CD4-positive, alpha-beta T cell (primary cell): ENCODE measurements at regions not wholly inside any gene's neighbourhood (a gene's known extent, or its start where the extent isn't known, plus 50 kb on each side); places are given as distances from the start of the nearest gene placed in this dataset.

Experiments used
- ATAC-seq: fragments of 200-7000 bp; cut with Tn5 transposase; one replicate; pipeline ENCODE4 v1.10.0; 2022; ENCODE audit warnings: mild to moderate bottlenecking; ENCODE audit not compliant: poor library complexity
- CTCF ChIA-PET: fragments of 350-600 bp; sonication (Branson Sonifier 250); formaldehyde crosslinking; loops from one replicate; lab custom pipeline; 2021; ENCODE audit warnings: antibody characterized with exemption, inconsistent platforms; lab: Charles Lee
- POLR2A ChIA-PET: fragments of 350-600 bp; sonication (Branson Sonifier 250); formaldehyde crosslinking; loops from one replicate; lab custom pipeline; 2021; ENCODE audit warnings: antibody characterized with exemption, inconsistent platforms; lab: Charles Lee
- DNase-seq, 14 experiments: peaks; one replicate each; pipeline ENCODE4 v3.0.0-alpha.2; 2013 to 2020; ENCODE audit warnings: mixed read lengths in 2 of 14
- H3K27ac ChIP-seq, 2 donors: one replicate each; pipeline versions ENCODE4 v1.5.1 to v1.7.0; 2013; ENCODE audit warnings: low read length in 2 of 2, low read depth in 1 of 2, mild to moderate bottlenecking in 1 of 2
- H3K27me3 ChIP-seq, 2 experiments: 1 replicate in 1 of 2; 2 replicates in 1 of 2; pipeline versions ENCODE4 v1.6.1 to v1.7.0; 2013; ENCODE audit warnings: low read length in 2 of 2, control low read depth in 1 of 2, mild to moderate bottlenecking in 1 of 2, moderate library complexity in 1 of 2; ENCODE audit not compliant: insufficient read depth in 2 of 2, control insufficient read depth in 1 of 2
- H3K36me3 ChIP-seq: one replicate; pipeline ENCODE4 v1.6.1; 2013; ENCODE audit warnings: low read length, control low read depth; ENCODE audit not compliant: insufficient read depth
- H3K4me1 ChIP-seq: one replicate; pipeline ENCODE4 v1.6.1; 2013; ENCODE audit warnings: low read length, control low read depth; ENCODE audit not compliant: insufficient read depth
- H3K4me3 ChIP-seq: one replicate; pipeline ENCODE4 v1.5.1; 2013; ENCODE audit warnings: mild to moderate bottlenecking, low read length, moderate library complexity
- H3K9me3 ChIP-seq, 2 experiments: 1 replicate in 1 of 2; 2 replicates in 1 of 2; pipeline versions ENCODE4 v1.6.1 to v1.7.0; 2013; ENCODE audit warnings: low read length in 2 of 2, mild to moderate bottlenecking in 2 of 2, control low read depth in 1 of 2, moderate library complexity in 1 of 2; ENCODE audit not compliant: control insufficient read depth in 1 of 2, insufficient read depth in 1 of 2
- H3K27ac Mint-ChIP-seq: one replicate; pipeline ENCODE4 v1.8.0; 2020; ENCODE audit warnings: mixed read lengths
- H3K27me3 Mint-ChIP-seq: one replicate; pipeline ENCODE4 v1.8.0; 2021; ENCODE audit warnings: mixed read lengths
- H3K36me3 Mint-ChIP-seq: one replicate; pipeline ENCODE4 v1.8.0; 2021; ENCODE audit warnings: low read depth, mixed read lengths
- H3K4me1 Mint-ChIP-seq: one replicate; pipeline ENCODE4 v1.8.0; 2021; ENCODE audit warnings: low read depth, mixed read lengths
- H3K4me3 Mint-ChIP-seq: one replicate; pipeline ENCODE4 v1.8.0; 2020; ENCODE audit warnings: mild to moderate bottlenecking, mixed read lengths
- H3K9me3 Mint-ChIP-seq: one replicate; pipeline ENCODE4 v1.8.0; 2020; ENCODE audit warnings: mixed read lengths
- CTCF ChIP-seq: fragments of 200-600 bp; IDR thresholded peaks from one replicate; pipeline ENCODE4 v1.8.0; 2022; ENCODE audit warnings: antibody characterized with exemption, mild to moderate bottlenecking
- intact Hi-C, 2 experiments: fragments of 100-400 bp; cut with DNase I in 1 of 2; cut with micrococcal nuclease in 1 of 2; formaldehyde crosslinking; loops; one replicate each; pipeline versions ENCODE4 v1.15.1 to v1.9.0; 2023 to 2025; cut with DNase I, micrococcal nuclease

- DNase-seq (no peak), ATAC-seq (no peak)
- Mint-ChIP-seq H3K4me1 (no peaks in the 10 kb centered on the region), H3K27me3 (no peaks in the 10 kb centered on the region), H3K36me3 (no peaks in the 10 kb centered on the region), H3K4me3 (no peak overlapping the region), H3K9me3 (no peaks in the 10 kb centered on the region), H3K27ac (no peak overlapping the region)
- intact Hi-C loops: no loop called here
- CTCF ChIA-PET: no interaction called here
- no peak overlapping the region for H3K4me3 ChIP-seq
- H3K9me3 ChIP-seq: no peaks in the 10 kb centered on the region
- H3K27me3 ChIP-seq: no peaks in the 10 kb centered on the region
- H3K27ac ChIP-seq: no peak overlapping the region
- H3K4me1 ChIP-seq: no peaks in the 10 kb centered on the region
- POLR2A ChIA-PET: no interaction called here
- H3K36me3 ChIP-seq: no peaks in the 10 kb centered on the region
- no peak for TF ChIP-seq CTCF
Observed at GRCh38 chr1:58418283-58419228, 128.0 kb downstream of the OMA1 start.

- H3K27me3 ChIP-seq: no peaks in the 10 kb centered on the region
- ChIA-PET POLR2A (no interaction called here), CTCF (interaction anchor here (1.3 kb wide), 1 partner anchor 47 kb away, joined by 3 read pairs; no protein-coding TSS in a partner anchor)
- H3K9me3 Mint-ChIP-seq: no peaks in the 10 kb centered on the region
- H3K27me3 Mint-ChIP-seq: no peaks in the 10 kb centered on the region
- no peaks in the 10 kb centered on the region for H3K9me3 ChIP-seq
- no peak overlapping the region for H3K27ac Mint-ChIP-seq
- no peak for TF ChIP-seq CTCF
- H3K27ac ChIP-seq: no peak overlapping the region
- H3K4me1 Mint-ChIP-seq: no peaks in the 10 kb centered on the region
- H3K4me3 ChIP-seq: no peak overlapping the region
- ATAC-seq: no peak
- DNase-seq: no peak
- intact Hi-C loops: no loop called here
- H3K4me3 Mint-ChIP-seq: no peak overlapping the region
- no peaks in the 10 kb centered on the region for H3K36me3 Mint-ChIP-seq
- no peaks in the 10 kb centered on the region for H3K4me1 ChIP-seq
- H3K36me3 ChIP-seq: no peaks in the 10 kb centered on the region
Observed at GRCh38 chr1:58412071-58412580, 134.4 kb downstream of the OMA1 start.

GRCh38 chr1:58409890-58410289 is 136.6 kb downstream of the OMA1 start:
- DNase-seq (no peak), ATAC-seq (no peak)
- Histone ChIP-seq H3K9me3 (no peaks in the 10 kb centered on the region), H3K4me1 (no peaks in the 10 kb centered on the region), H3K36me3 (no peaks in the 10 kb centered on the region), H3K4me3 (no peak overlapping the region), H3K27me3 (no peaks in the 10 kb centered on the region), H3K27ac (no peak overlapping the region)
- Mint-ChIP-seq H3K27ac (no peak overlapping the region), H3K4me1 (no peaks in the 10 kb centered on the region), H3K36me3 (no peaks in the 10 kb centered on the region), H3K27me3 (no peaks in the 10 kb centered on the region), H3K9me3 (no peaks in the 10 kb centered on the region), H3K4me3 (no peak overlapping the region)
- intact Hi-C loops: no loop called here
- CTCF ChIA-PET: no interaction called here
- POLR2A ChIA-PET: no interaction called here
- TF ChIP-seq CTCF: no peak
